ENCODE measurements at regions not wholly inside any gene's neighbourhood (a gene's known extent, or its start where the extent isn't known, plus 50 kb on each side); places are given as distances from the start of the nearest gene placed in this dataset.

- TF ChIP-seq CTCF (IDR thresholded peaks at IDR 0.05) = no peak
- TF ChIP-seq EZH2 (IDR thresholded peaks at IDR 0.05; ENCODE audit: borderline replicate concordance, insufficient read depth, low read depth, low read length, poor library complexity, severe bottlenecking) = no peak
Observed at GRCh38 chr19:29268721-29269393, 55.9 kb upstream of the UQCRFS1 start.
